VCaP (cell line): ENCODE measurements at regions not wholly inside any gene's neighbourhood (a gene's known extent, or its start where the extent isn't known, plus 50 kb on each side); places are given as distances from the start of the nearest gene placed in this dataset.

Experiments used
- H3K27ac ChIP-seq: fragments of 450-650 bp; 2 replicates; pipeline ENCODE4 v1.5.1; 2017
- CTCF ChIP-seq: fragments of 450-650 bp; conservative IDR thresholded peaks from 2 replicates; pipeline ENCODE4 v1.5.1; 2017; ENCODE audit warnings: mild to moderate bottlenecking, moderate library complexity

GRCh38 chr1:234862360-234862943 is 252.5 kb upstream of the IRF2BP2 start:
- H3K27ac ChIP-seq = peak overlapping the region; percentile 77
- TF ChIP-seq CTCF = no peak

DNA sequence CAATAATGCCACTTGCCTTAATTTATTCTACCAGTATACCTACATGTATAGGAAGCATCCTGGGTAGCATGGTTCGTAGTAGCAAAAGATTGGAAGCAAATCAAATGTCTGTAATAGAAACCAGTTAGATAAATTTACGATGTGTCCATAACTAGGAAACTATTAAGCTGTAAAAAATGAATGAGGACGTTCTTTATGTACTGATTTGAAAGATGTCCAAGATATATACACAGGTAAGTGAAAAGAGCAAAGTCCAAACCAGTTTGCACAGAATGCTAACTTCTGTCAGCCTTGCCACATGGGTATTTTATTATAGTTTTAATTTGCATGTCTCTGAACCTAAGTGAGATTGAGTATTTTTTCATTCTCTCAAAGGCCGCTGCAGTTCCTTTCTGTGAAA is 251.8 kb upstream of the IRF2BP2 start:
- H3K27ac ChIP-seq = peak overlapping the region; percentile 77
- no peak for TF ChIP-seq CTCF

DNA sequence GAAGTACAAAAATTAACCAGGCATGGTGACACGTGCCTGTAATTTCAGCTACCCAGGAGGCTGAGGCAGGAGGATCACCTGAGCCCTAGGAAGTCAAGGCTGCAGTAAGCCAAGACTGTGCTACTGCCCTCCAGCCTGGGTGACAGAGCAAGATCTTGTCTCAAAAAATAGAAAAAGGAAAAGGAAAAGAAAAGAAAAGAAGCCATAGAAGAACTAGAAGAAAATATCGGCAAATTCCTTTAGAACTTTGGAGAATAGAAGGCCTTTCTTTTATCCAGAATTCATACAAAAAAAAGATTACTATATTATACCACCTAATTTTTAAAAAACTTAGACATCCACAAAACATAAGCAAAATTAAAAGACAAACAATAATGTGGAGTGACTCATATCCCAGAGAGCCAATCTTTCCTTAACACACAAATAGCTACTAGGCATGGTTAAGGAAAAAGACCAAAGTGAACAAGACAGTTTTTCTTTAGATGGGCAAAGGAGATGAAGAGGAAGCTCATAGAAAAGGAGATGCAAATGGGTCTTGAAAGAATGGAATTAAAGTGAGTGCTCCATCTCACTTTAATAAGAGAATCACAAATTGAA is 251.1 kb upstream of the IRF2BP2 start:
- peak overlapping the region; percentile 77; the same call in 1 of the 2 replicates for H3K27ac ChIP-seq
- TF ChIP-seq CTCF = no peak

- H3K27ac ChIP-seq = no peak overlapping the region
- TF ChIP-seq CTCF = no peak
Measured at GRCh38 chr1:234858722-234859121, 248.7 kb upstream of the IRF2BP2 start.

DNA sequence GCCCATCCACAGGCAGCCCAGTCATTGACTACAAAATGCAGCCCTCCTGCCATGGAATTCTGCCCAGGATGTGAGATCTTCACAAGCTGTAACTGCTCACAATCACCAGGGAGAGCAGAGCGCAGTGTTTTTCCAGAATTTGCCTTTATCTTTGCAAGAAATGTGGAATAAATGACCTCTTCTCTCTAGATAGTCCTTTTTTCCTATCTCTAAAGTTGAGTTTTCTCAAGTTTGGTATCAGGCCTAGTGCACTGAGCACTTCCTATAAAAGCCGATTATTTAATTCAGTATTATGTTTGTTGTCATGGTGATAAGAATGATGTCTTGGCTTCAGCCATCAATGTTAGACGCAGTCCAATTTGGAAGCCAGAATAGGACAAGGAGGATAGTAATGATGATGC is 246.9 kb upstream of the IRF2BP2 start:
- no peak overlapping the region for H3K27ac ChIP-seq

GRCh38 chr1:234855851-234856250 is 245.9 kb upstream of the IRF2BP2 start:
- H3K27ac ChIP-seq = no peak overlapping the region
- no peak for TF ChIP-seq CTCF

More for the DNA sequence above, 246.9 kb upstream of the IRF2BP2 start:
- TF ChIP-seq CTCF = no peak

- TF ChIP-seq CTCF = no peak
- H3K27ac ChIP-seq = no peak overlapping the region
Measured at GRCh38 chr1:234854645-234855039, 244.7 kb upstream of the IRF2BP2 start.
